GM19239 (cell line): ENCODE measurements at regions not wholly inside any gene's neighbourhood (a gene's known extent, or its start where the extent isn't known, plus 50 kb on each side); places are given as distances from the start of the nearest gene placed in this dataset.
A peak's percentile ranks its signal among the peaks of the same experiment; 100 is the strongest.

ENCODE experiments used
- DNase-seq: peaks from one replicate; pipeline ENCODE4 v3.0.0; 2011; ENCODE audit warnings: low spot score; ENCODE audit not compliant: insufficient read length
- FAIRE-seq: peaks from 2 replicates; lab custom pipeline; 2011; peaks lifted over from hg19 to GRCh38; lab: Jason Lieb, UNC

- no peak for FAIRE-seq
Observed at GRCh38 chr1:79614762-79615161, 608.2 kb upstream of the ADGRL4 start.

GRCh38 chr1:79614106-79614505 is 607.6 kb upstream of the ADGRL4 start:
- FAIRE-seq (no peak), DNase-seq (no peak)

More at GRCh38 chr1:79614762-79615161, 608.2 kb upstream of the ADGRL4 start:
- DNase-seq, result no peak

- FAIRE-seq, result no peak
- no peak for DNase-seq
Observed at GRCh38 chr1:79613046-79613445, 606.5 kb upstream of the ADGRL4 start.

GRCh38 chr1:79604490-79605198 is 598.1 kb upstream of the ADGRL4 start:
- DNase-seq (no peak), FAIRE-seq (no peak)

GRCh38 chr1:79603843-79604242 is 597.3 kb upstream of the ADGRL4 start:
- FAIRE-seq (no peak), DNase-seq (no peak)

GRCh38 chr1:79599257-79599656 is 592.7 kb upstream of the ADGRL4 start:
- FAIRE-seq, result peak; percentile 8
- no peak for DNase-seq

GRCh38 chr1:79595931-79596330 is 589.4 kb upstream of the ADGRL4 start:
- FAIRE-seq (no peak), DNase-seq (no peak)

- FAIRE-seq (no peak), DNase-seq (no peak)
Observed at GRCh38 chr1:79594121-79594698, 587.7 kb upstream of the ADGRL4 start.

GRCh38 chr1:79592707-79593106 is 586.2 kb upstream of the ADGRL4 start:
- no peak for FAIRE-seq
- DNase-seq, result no peak

GRCh38 chr1:79588719-79589118 is 582.2 kb upstream of the ADGRL4 start:
- FAIRE-seq, result no peak
- no peak for DNase-seq

GRCh38 chr1:79587229-79587628 is 580.7 kb upstream of the ADGRL4 start:
- FAIRE-seq, result no peak
- no peak for DNase-seq

GRCh38 chr1:79585801-79586200 is 579.3 kb upstream of the ADGRL4 start:
- FAIRE-seq (no peak), DNase-seq (no peak)

GRCh38 chr1:79575424-79575823 is 568.9 kb upstream of the ADGRL4 start:
- FAIRE-seq, result no peak
- DNase-seq, result no peak

GRCh38 chr1:79568411-79568810 is 561.9 kb upstream of the ADGRL4 start:
- no peak for FAIRE-seq
- DNase-seq, result no peak

- DNase-seq (no peak), FAIRE-seq (no peak)
Observed at GRCh38 chr1:79561521-79561978, 555.0 kb upstream of the ADGRL4 start.

- no peak for DNase-seq
- FAIRE-seq, result no peak
Observed at GRCh38 chr1:79556189-79556588, 549.7 kb upstream of the ADGRL4 start.

GRCh38 chr1:79554688-79555087 is 548.2 kb upstream of the ADGRL4 start:
- FAIRE-seq (no peak), DNase-seq (no peak)

- DNase-seq (no peak), FAIRE-seq (no peak)
Observed at GRCh38 chr1:79551321-79551720, 544.8 kb upstream of the ADGRL4 start.

GRCh38 chr1:79550402-79550801 is 543.9 kb upstream of the ADGRL4 start:
- FAIRE-seq (no peak), DNase-seq (no peak)

GRCh38 chr1:79549201-79549600 is 542.7 kb upstream of the ADGRL4 start:
- no peak for DNase-seq
- no peak for FAIRE-seq

- no peak for DNase-seq
- FAIRE-seq, result no peak
Observed at GRCh38 chr1:79547514-79547913, 541.0 kb upstream of the ADGRL4 start.

- FAIRE-seq, result no peak
- DNase-seq, result no peak
Observed at GRCh38 chr1:79543394-79543793, 536.9 kb upstream of the ADGRL4 start.
